Activated naive CD8-positive, alpha-beta T cell treated with anti-CD3 and anti-CD28 coated beads, Interleukin-2, amount 50 U/mL, for 24 hours (primary cell): ENCODE measurements at regions not wholly inside any gene's neighbourhood (a gene's known extent, or its start where the extent isn't known, plus 50 kb on each side); places are given as distances from the start of the nearest gene placed in this dataset.

ENCODE experiments used
- ATAC-seq: fragments of 150-1000 bp; cut with Tn5 transposase; one replicate; pipeline ENCODE4 v1.10.0; 2021
- DNase-seq: peaks from one replicate; pipeline ENCODE4 v3.0.0; 2021
- H3K27ac Mint-ChIP-seq: one replicate; pipeline ENCODE4 v1.8.0; 2021; ENCODE audit warnings: mild to moderate bottlenecking, mixed read lengths
- H3K27me3 Mint-ChIP-seq: one replicate; pipeline ENCODE4 v1.8.0; 2021; ENCODE audit warnings: mixed read lengths
- H3K36me3 Mint-ChIP-seq: one replicate; pipeline ENCODE4 v1.8.0; 2021; ENCODE audit warnings: low read depth, mixed read lengths
- H3K4me1 Mint-ChIP-seq: one replicate; pipeline ENCODE4 v1.8.0; 2021; ENCODE audit warnings: mixed read lengths
- H3K4me3 Mint-ChIP-seq: one replicate; pipeline ENCODE4 v1.8.0; 2021; ENCODE audit warnings: mild to moderate bottlenecking, moderate library complexity, mixed read lengths
- H3K9me3 Mint-ChIP-seq: one replicate; pipeline ENCODE4 v1.8.0; 2021; ENCODE audit warnings: mixed read lengths

GRCh38 chr22:27669798-27670599 lies 131.6 kb downstream of the MN1 start:
- peaks cover 4% of the 10 kb centered on the region for H3K9me3 Mint-ChIP-seq
- H3K27ac Mint-ChIP-seq: no peak overlapping the region
- no peaks in the 10 kb centered on the region for H3K36me3 Mint-ChIP-seq
- peaks cover 21% of the 10 kb centered on the region for H3K27me3 Mint-ChIP-seq
- no peaks in the 10 kb centered on the region for H3K4me1 Mint-ChIP-seq
- no peak overlapping the region for H3K4me3 Mint-ChIP-seq
- no peak for ATAC-seq
- no peak for DNase-seq

- Mint-ChIP-seq H3K36me3 (no peaks in the 10 kb centered on the region), H3K9me3 (peaks cover 4% of the 10 kb centered on the region), H3K27me3 (peaks cover 21% of the 10 kb centered on the region), H3K4me3 (no peak overlapping the region), H3K27ac (no peak overlapping the region), H3K4me1 (no peaks in the 10 kb centered on the region)
- DNase-seq (no peak), ATAC-seq (no peak)
Observed at GRCh38 chr22:27670701-27671412, 130.7 kb downstream of the MN1 start.

- Mint-ChIP-seq H3K36me3 (no peaks in the 10 kb centered on the region), H3K4me1 (no peaks in the 10 kb centered on the region), H3K27me3 (peaks cover 23% of the 10 kb centered on the region), H3K9me3 (peaks cover 3% of the 10 kb centered on the region), H3K4me3 (no peak overlapping the region), H3K27ac (no peak overlapping the region)
- no peak for DNase-seq
- no peak for ATAC-seq
Observed at GRCh38 chr22:27671413-27671935, 130.1 kb downstream of the MN1 start.

GRCh38 chr22:27672721-27673418 lies 128.7 kb downstream of the MN1 start:
- no peak for DNase-seq
- H3K4me3 Mint-ChIP-seq: no peak overlapping the region
- H3K27me3 Mint-ChIP-seq: peaks cover 23% of the 10 kb centered on the region
- no peak for ATAC-seq
- no peaks in the 10 kb centered on the region for H3K36me3 Mint-ChIP-seq
- H3K27ac Mint-ChIP-seq: no peak overlapping the region
- no peaks in the 10 kb centered on the region for H3K9me3 Mint-ChIP-seq
- no peaks in the 10 kb centered on the region for H3K4me1 Mint-ChIP-seq

- Mint-ChIP-seq H3K36me3 (no peaks in the 10 kb centered on the region), H3K27ac (no peak overlapping the region), H3K27me3 (peaks cover 22% of the 10 kb centered on the region), H3K4me1 (no peaks in the 10 kb centered on the region), H3K9me3 (no peaks in the 10 kb centered on the region), H3K4me3 (no peak overlapping the region)
- DNase-seq (no peak), ATAC-seq (no peak)
Observed at GRCh38 chr22:27673839-27674238, 127.7 kb downstream of the MN1 start.

- Mint-ChIP-seq H3K27ac (no peak overlapping the region), H3K36me3 (no peaks in the 10 kb centered on the region), H3K9me3 (no peaks in the 10 kb centered on the region), H3K27me3 (peaks cover 18% of the 10 kb centered on the region), H3K4me3 (no peak overlapping the region), H3K4me1 (no peaks in the 10 kb centered on the region)
- no peak for DNase-seq
- no peak for ATAC-seq
Observed at GRCh38 chr22:27674261-27674923, 127.2 kb downstream of the MN1 start.

- DNase-seq (no peak), ATAC-seq (no peak)
- Mint-ChIP-seq H3K27me3 (peaks cover 11% of the 10 kb centered on the region), H3K27ac (no peak overlapping the region), H3K9me3 (no peaks in the 10 kb centered on the region), H3K36me3 (no peaks in the 10 kb centered on the region), H3K4me1 (no peaks in the 10 kb centered on the region), H3K4me3 (no peak overlapping the region)
Observed at GRCh38 chr22:27676545-27677213, 124.9 kb downstream of the MN1 start.

GRCh38 chr22:27677905-27678458 lies 123.6 kb downstream of the MN1 start:
- DNase-seq (no peak), ATAC-seq (no peak)
- peaks cover 11% of the 10 kb centered on the region for H3K27me3 Mint-ChIP-seq
- H3K4me3 Mint-ChIP-seq: no peak overlapping the region
- H3K36me3 Mint-ChIP-seq: no peaks in the 10 kb centered on the region
- no peak overlapping the region for H3K27ac Mint-ChIP-seq
- no peaks in the 10 kb centered on the region for H3K4me1 Mint-ChIP-seq
- no peaks in the 10 kb centered on the region for H3K9me3 Mint-ChIP-seq

GRCh38 chr22:27679176-27679575 lies 122.4 kb downstream of the MN1 start:
- H3K4me3 Mint-ChIP-seq: no peak overlapping the region
- H3K27ac Mint-ChIP-seq: no peak overlapping the region
- no peaks in the 10 kb centered on the region for H3K9me3 Mint-ChIP-seq
- no peaks in the 10 kb centered on the region for H3K4me1 Mint-ChIP-seq
- no peak for ATAC-seq
- no peaks in the 10 kb centered on the region for H3K36me3 Mint-ChIP-seq
- peaks cover 9% of the 10 kb centered on the region for H3K27me3 Mint-ChIP-seq
- DNase-seq: no peak

- Mint-ChIP-seq H3K36me3 (no peaks in the 10 kb centered on the region), H3K4me3 (no peak overlapping the region), H3K9me3 (no peaks in the 10 kb centered on the region), H3K27ac (no peak overlapping the region), H3K4me1 (no peaks in the 10 kb centered on the region), H3K27me3 (peaks cover 9% of the 10 kb centered on the region)
- DNase-seq (no peak), ATAC-seq (no peak)
Observed at GRCh38 chr22:27679693-27680488, 121.7 kb downstream of the MN1 start.

- H3K9me3 Mint-ChIP-seq: no peaks in the 10 kb centered on the region
- DNase-seq (no peak), ATAC-seq (no peak)
- H3K27ac Mint-ChIP-seq: no peak overlapping the region
- H3K27me3 Mint-ChIP-seq: peaks cover 9% of the 10 kb centered on the region
- no peaks in the 10 kb centered on the region for H3K4me1 Mint-ChIP-seq
- no peak overlapping the region for H3K4me3 Mint-ChIP-seq
- no peaks in the 10 kb centered on the region for H3K36me3 Mint-ChIP-seq
Observed at GRCh38 chr22:27680636-27681035, 120.9 kb downstream of the MN1 start.

- Mint-ChIP-seq H3K9me3 (no peaks in the 10 kb centered on the region), H3K4me1 (no peaks in the 10 kb centered on the region), H3K4me3 (no peak overlapping the region), H3K36me3 (no peaks in the 10 kb centered on the region), H3K27ac (no peak overlapping the region), H3K27me3 (peaks cover 9% of the 10 kb centered on the region)
- ATAC-seq (no peak), DNase-seq (no peak)
Observed at GRCh38 chr22:27681037-27681436, 120.5 kb downstream of the MN1 start.

- H3K9me3 Mint-ChIP-seq: no peaks in the 10 kb centered on the region
Observed at GRCh38 chr22:27682437-27682836, 119.1 kb downstream of the MN1 start.

More at GRCh38 chr22:27682437-27682836, 119.1 kb downstream of the MN1 start:
- Mint-ChIP-seq H3K27me3 (peaks cover 7% of the 10 kb centered on the region), H3K4me3 (no peak overlapping the region), H3K36me3 (no peaks in the 10 kb centered on the region), H3K4me1 (no peaks in the 10 kb centered on the region), H3K27ac (no peak overlapping the region)
- no peak for ATAC-seq
- no peak for DNase-seq
